ENCODE measurements at regions not wholly inside any gene's neighbourhood (a gene's known extent, or its start where the extent isn't known, plus 50 kb on each side); places are given as distances from the start of the nearest gene placed in this dataset.
"Not testable (repeated sequence)": the region's sequence is repeated elsewhere in the genome, so short reads cannot be mapped to it uniquely, and the experiment has no call there.

- DNase-seq: no peak
Observed at GRCh38 chrX:112935029-112935428, 94.4 kb upstream of the AMOT start.

DNA sequence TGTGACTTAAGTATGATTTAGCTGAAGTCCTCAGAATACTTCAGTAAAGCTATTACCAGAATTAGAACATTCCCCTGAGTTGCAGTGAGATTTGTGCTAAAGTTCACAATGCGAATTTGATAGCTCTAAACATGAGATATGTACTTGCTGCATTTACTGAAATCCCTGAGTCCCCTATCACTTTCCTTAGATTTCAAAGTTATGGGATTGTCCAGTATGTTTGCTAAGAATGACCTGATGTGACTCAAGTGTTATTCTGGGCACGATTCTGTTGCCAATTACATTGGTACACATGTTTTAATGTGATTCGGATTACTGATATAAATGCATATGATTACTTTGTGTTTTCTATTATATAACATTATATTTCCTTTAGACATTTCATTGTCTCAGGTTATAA lies 91.3 kb upstream of the AMOT start:
- no peak for DNase-seq

- no peak for DNase-seq
Observed at GRCh38 chrX:112931478-112931877, 90.8 kb upstream of the AMOT start.

DNA sequence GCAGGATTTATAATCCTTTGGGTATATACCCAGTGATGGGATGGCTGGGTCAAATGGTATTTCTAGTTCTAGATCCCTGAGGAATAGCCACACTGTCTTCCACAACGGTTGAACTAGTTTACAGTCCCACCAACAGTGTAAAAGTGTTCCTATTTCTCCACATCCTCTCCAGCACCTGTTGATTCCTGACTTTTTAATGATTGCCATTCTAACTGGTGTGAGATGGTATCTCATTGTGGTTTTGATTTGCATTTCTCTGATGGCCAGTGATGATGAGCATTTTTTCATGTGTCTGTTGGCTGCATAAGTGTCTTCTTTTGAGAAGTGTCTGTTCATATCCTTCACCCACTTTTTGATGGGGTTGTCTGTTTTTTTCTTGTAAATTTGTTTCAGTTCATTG lies 82.8 kb upstream of the AMOT start:
- DNase-seq: not testable (repeated sequence)

- no peak for DNase-seq
Observed at GRCh38 chrX:112913807-112914206, 73.2 kb upstream of the AMOT start.

DNA sequence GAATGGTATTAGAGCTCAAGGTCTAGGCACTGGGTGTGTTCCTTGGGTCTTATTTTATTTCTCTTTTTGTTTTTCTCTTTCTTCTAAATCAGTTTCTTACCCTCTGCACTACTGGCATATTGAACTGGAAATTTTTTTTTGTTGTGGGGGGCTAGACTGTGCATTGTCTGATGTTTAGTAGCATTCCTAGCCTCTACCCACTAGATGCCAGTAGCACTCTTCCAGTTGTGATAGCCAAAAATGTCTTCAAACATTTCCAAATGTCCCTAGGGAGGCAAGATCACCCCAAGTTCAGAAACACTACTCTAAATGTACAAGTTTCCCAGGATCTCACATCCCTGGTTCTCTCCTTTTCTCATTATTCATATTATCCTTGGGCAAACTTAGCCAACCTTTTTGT lies 69.8 kb upstream of the AMOT start:
- no peak for DNase-seq

DNA sequence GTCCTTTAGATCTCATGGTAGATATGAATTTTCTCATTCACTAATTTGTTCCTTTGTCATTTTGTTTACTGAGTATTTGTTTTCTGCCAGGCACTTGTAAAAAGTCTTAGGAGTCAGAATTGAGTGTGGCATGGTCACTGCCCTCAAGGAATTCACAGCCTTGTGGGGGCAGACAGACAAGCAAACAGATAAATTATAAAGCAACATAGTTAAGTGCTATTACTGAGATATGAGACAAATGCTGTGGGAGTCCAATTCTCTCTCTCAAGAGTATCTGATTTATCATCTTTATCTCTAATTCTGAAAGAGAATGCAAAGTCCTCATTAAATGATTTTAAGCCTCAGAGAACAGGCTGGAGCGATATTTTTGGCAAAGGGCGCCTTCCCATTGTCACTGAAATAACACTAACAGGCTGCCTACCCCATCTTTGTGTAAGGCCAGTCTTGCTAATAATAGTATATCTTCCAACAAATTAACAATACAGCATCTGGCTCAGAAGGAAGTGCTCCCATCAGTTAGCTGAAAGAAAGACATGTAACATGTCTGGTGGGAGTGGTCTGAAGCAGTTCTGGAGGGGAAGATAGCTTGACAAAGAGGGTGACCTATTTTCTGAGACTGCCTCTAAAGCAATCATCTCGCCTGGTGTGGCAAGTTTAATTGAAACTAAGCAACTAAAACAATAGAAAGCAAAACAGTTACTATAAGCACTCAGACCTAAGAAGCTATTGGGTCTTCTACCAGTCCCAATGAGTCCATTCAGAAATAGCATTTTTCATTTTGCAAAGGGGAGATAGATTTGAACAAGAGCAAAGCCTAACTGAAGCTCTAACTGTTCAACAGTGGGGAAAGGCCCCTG lies 61.5 kb upstream of the AMOT start:
- no peak for DNase-seq

- no peak for DNase-seq
Observed at GRCh38 chrX:112896051-112896450, 55.4 kb upstream of the AMOT start.
